HepG2 (cell line): ENCODE measurements at regions not wholly inside any gene's neighbourhood (a gene's known extent, or its start where the extent isn't known, plus 50 kb on each side); places are given as distances from the start of the nearest gene placed in this dataset.

ENCODE experiments used
- ATRX ChIP-seq: sonication (generic); formaldehyde crosslinking; IDR thresholded peaks from 2 replicates; pipeline ENCODE4 v1.4.0; 2020; ENCODE audit warnings: missing genetic modification reagents, borderline replicate concordance
- CBX1 ChIP-seq: IDR thresholded peaks from one replicate; pipeline ENCODE4 v1.6.1; 2016; ENCODE audit warnings: antibody characterized with exemption, low read depth
- CHD4 ChIP-seq: fragments of 200-600 bp; sonication (generic); IDR thresholded peaks from 2 replicates; pipeline ENCODE4 v1.7.0; 2017; ENCODE audit warnings: mild to moderate bottlenecking, low read length, borderline replicate concordance
- EHMT2 ChIP-seq: fragments of 200-600 bp; sonication (generic); IDR thresholded peaks from 2 replicates; pipeline ENCODE4 v1.7.0; 2017; ENCODE audit warnings: antibody characterized with exemption, low read depth, low read length, borderline replicate concordance
- EZH2 ChIP-seq: conservative IDR thresholded peaks from 2 replicates; pipeline ENCODE4 v1.6.1; 2012; ENCODE audit warnings: mild to moderate bottlenecking, low read depth, low read length, moderate library complexity
- FOSL1 ChIP-seq: sonication (generic); formaldehyde crosslinking; IDR thresholded peaks from 2 replicates; pipeline ENCODE4 v1.9.0; 2021; ENCODE audit warnings: missing genetic modification reagents, borderline replicate concordance
- HDAC1 ChIP-seq: sonication (generic); formaldehyde crosslinking; IDR thresholded peaks from 2 replicates; pipeline ENCODE4 v1.5.1; 2020; ENCODE audit warnings: mild to moderate bottlenecking, missing genetic modification reagents
- HMGXB4 ChIP-seq, 2 experiments: sonication (generic) in 1 of 2; formaldehyde crosslinking in 1 of 2; IDR thresholded peaks; 2 replicates each; pipeline versions ENCODE4 v1.4.0 to v1.6.1; 2018 to 2020; ENCODE audit warnings: missing genetic modification reagents in 2 of 2, borderline replicate concordance in 1 of 2, low read depth in 1 of 2, mild to moderate bottlenecking in 1 of 2, missing biosample characterization in 1 of 2
- RNF219 ChIP-seq: sonication (generic); formaldehyde crosslinking; IDR thresholded peaks from 2 replicates; pipeline ENCODE4 v1.5.0; 2020; ENCODE audit warnings: mild to moderate bottlenecking, missing genetic modification reagents
- TAF15 ChIP-seq: fragments of 200-400 bp; formaldehyde crosslinking; IDR thresholded peaks from one replicate; pipeline ENCODE4 v1.6.1; 2018; ENCODE audit warnings: mild to moderate bottlenecking, low read depth, low read length; ENCODE audit not compliant: poor library complexity, severe bottlenecking
- ZNF747 ChIP-seq: sonication (generic); formaldehyde crosslinking; IDR thresholded peaks from 2 replicates; pipeline ENCODE4 v1.8.1; 2023; ENCODE audit warnings: missing genetic modification reagents, mild to moderate bottlenecking, borderline replicate concordance
- TF ChIP-seq, protein P1 (sequence below): sonication (generic); formaldehyde crosslinking; IDR thresholded peaks from 2 replicates; pipeline ENCODE4 v1.5.0; 2020; ENCODE audit warnings: mild to moderate bottlenecking, missing genetic modification reagents, moderate library complexity
- TF ChIP-seq, protein P2 (sequence below): sonication (generic); formaldehyde crosslinking; IDR thresholded peaks from 2 replicates; pipeline ENCODE4 v1.4.0; 2020; ENCODE audit warnings: missing genetic modification reagents, borderline replicate concordance

- TF ChIP-seq HDAC1 (CRISPR knock-in tag) (no peak), ZNF747 (CRISPR knock-in tag) (no peak), ATRX (CRISPR knock-in tag) (no peak), EZH2 (no peak), TAF15 (no peak), CBX1 (no peak), HMGXB4 (CRISPR knock-in tag; IDR thresholded peaks at IDR 0.05; ENCODE audit: borderline replicate concordance in 1 of 2, low read depth in 1 of 2) (no peak), EHMT2 (no peak), FOSL1 (CRISPR knock-in tag) (no peak), RNF219 (no peak), CHD4 (no peak)
- TF ChIP-seq, protein P1, sequence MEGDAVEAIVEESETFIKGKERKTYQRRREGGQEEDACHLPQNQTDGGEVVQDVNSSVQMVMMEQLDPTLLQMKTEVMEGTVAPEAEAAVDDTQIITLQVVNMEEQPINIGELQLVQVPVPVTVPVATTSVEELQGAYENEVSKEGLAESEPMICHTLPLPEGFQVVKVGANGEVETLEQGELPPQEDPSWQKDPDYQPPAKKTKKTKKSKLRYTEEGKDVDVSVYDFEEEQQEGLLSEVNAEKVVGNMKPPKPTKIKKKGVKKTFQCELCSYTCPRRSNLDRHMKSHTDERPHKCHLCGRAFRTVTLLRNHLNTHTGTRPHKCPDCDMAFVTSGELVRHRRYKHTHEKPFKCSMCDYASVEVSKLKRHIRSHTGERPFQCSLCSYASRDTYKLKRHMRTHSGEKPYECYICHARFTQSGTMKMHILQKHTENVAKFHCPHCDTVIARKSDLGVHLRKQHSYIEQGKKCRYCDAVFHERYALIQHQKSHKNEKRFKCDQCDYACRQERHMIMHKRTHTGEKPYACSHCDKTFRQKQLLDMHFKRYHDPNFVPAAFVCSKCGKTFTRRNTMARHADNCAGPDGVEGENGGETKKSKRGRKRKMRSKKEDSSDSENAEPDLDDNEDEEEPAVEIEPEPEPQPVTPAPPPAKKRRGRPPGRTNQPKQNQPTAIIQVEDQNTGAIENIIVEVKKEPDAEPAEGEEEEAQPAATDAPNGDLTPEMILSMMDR (CRISPR knock-in tag), result no peak
- TF ChIP-seq, protein P2, sequence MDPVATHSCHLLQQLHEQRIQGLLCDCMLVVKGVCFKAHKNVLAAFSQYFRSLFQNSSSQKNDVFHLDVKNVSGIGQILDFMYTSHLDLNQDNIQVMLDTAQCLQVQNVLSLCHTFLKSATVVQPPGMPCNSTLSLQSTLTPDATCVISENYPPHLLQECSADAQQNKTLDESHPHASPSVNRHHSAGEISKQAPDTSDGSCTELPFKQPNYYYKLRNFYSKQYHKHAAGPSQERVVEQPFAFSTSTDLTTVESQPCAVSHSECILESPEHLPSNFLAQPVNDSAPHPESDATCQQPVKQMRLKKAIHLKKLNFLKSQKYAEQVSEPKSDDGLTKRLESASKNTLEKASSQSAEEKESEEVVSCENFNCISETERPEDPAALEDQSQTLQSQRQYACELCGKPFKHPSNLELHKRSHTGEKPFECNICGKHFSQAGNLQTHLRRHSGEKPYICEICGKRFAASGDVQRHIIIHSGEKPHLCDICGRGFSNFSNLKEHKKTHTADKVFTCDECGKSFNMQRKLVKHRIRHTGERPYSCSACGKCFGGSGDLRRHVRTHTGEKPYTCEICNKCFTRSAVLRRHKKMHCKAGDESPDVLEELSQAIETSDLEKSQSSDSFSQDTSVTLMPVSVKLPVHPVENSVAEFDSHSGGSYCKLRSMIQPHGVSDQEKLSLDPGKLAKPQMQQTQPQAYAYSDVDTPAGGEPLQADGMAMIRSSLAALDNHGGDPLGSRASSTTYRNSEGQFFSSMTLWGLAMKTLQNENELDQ, result no peak
Measured at GRCh38 chr20:50287512-50287911, 96.9 kb downstream of the CEBPB start.
